ENCODE measurements at regions not wholly inside any gene's neighbourhood (a gene's known extent, or its start where the extent isn't known, plus 50 kb on each side); places are given as distances from the start of the nearest gene placed in this dataset.

DNA sequence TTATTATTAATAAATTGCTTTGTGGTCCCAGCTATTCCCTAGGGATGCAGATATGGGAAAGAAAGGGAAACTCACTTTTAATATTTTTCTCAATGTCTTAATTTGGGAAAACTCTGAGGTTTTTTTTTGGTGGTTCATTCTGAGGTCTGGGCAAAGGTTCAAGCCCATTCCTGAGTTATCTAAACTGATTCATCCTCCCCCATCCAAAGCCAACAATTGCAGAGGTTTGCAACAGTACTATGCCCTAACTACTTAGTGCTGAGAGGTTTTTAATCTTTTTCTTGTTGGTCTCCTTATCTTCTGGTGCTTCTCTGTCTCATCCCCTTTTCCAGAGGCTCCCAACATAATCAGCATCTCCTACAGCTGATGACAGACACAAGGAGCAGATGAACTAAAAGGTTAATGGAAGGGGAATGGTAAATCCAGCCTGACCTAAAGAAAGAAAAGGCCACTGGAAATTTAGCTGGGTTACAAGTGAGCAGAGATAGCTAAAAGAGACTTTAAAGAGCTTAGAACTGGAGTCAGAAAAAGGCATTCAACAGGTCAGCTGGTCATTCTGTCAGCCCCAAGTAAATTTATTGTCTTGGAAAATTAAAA is 390.4 kb downstream of the TGFB2 start:
- TF ChIP-seq, protein P1, sequence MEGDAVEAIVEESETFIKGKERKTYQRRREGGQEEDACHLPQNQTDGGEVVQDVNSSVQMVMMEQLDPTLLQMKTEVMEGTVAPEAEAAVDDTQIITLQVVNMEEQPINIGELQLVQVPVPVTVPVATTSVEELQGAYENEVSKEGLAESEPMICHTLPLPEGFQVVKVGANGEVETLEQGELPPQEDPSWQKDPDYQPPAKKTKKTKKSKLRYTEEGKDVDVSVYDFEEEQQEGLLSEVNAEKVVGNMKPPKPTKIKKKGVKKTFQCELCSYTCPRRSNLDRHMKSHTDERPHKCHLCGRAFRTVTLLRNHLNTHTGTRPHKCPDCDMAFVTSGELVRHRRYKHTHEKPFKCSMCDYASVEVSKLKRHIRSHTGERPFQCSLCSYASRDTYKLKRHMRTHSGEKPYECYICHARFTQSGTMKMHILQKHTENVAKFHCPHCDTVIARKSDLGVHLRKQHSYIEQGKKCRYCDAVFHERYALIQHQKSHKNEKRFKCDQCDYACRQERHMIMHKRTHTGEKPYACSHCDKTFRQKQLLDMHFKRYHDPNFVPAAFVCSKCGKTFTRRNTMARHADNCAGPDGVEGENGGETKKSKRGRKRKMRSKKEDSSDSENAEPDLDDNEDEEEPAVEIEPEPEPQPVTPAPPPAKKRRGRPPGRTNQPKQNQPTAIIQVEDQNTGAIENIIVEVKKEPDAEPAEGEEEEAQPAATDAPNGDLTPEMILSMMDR (IDR thresholded peaks at IDR 0.05): no peak
- TF ChIP-seq POLR2AphosphoS5 (IDR thresholded peaks at IDR 0.05): no peak
- TF ChIP-seq POLR2A (IDR thresholded peaks at IDR 0.05): no peak

Measured in upper lobe of left lung (tissue), 4 donors.